ENCODE measurements at regions not wholly inside any gene's neighbourhood (a gene's known extent, or its start where the extent isn't known, plus 50 kb on each side); places are given as distances from the start of the nearest gene placed in this dataset.
"Not testable (repeated sequence)": the region's sequence is repeated elsewhere in the genome, so short reads cannot be mapped to it uniquely, and the experiment has no call there.

- no peak overlapping the region for H3K4me3 ChIP-seq (ENCODE audit: low read depth, low read length)
- DNase-seq (ENCODE audit: low read depth), result no peak
- H3K36me3 ChIP-seq (ENCODE audit: control insufficient read depth, insufficient read depth, low read length), result no peaks in the 10 kb centered on the region
- no peaks in the 10 kb centered on the region for H3K27me3 ChIP-seq (ENCODE audit: control insufficient read depth, insufficient read depth, low read length)
- TF ChIP-seq CTCF (IDR thresholded peaks at IDR 0.05; ENCODE audit: insufficient read depth, low read depth, low read length), result no peak
- POLR2A ChIA-PET, result no interaction called here
- CTCF ChIA-PET, result no interaction called here
Measured at GRCh38 chr12:131213896-131214442, 260.3 kb downstream of the ADGRD1 start.

GRCh38 chr12:131214936-131215335 is 261.2 kb downstream of the ADGRD1 start:
- H3K36me3 ChIP-seq (ENCODE audit: control insufficient read depth, insufficient read depth, low read length); CTCF ChIA-PET; POLR2A ChIA-PET: not testable (repeated sequence)

GRCh38 chr12:131216587-131216986 is 262.9 kb downstream of the ADGRD1 start:
- H3K36me3 ChIP-seq (ENCODE audit: control insufficient read depth, insufficient read depth, low read length); H3K27me3 ChIP-seq (ENCODE audit: control insufficient read depth, insufficient read depth, low read length); CTCF ChIA-PET; POLR2A ChIA-PET; H3K4me3 ChIP-seq (ENCODE audit: low read depth, low read length); DNase-seq (ENCODE audit: low read depth): not testable (repeated sequence)

More at GRCh38 chr12:131214936-131215335, 261.2 kb downstream of the ADGRD1 start:
- H3K4me3 ChIP-seq (ENCODE audit: low read depth, low read length); H3K27me3 ChIP-seq (ENCODE audit: control insufficient read depth, insufficient read depth, low read length); DNase-seq (ENCODE audit: low read depth): not testable (repeated sequence)

GRCh38 chr12:131217024-131217586 is 263.4 kb downstream of the ADGRD1 start:
- ChIA-PET CTCF (no interaction called here), POLR2A (no interaction called here)
- no peaks in the 10 kb centered on the region for H3K27me3 ChIP-seq (ENCODE audit: control insufficient read depth, insufficient read depth, low read length)
- TF ChIP-seq CTCF (IDR thresholded peaks at IDR 0.05; ENCODE audit: insufficient read depth, low read depth, low read length), result no peak
- DNase-seq (ENCODE audit: low read depth), result no peak
- H3K4me3 ChIP-seq (ENCODE audit: low read depth, low read length), result no peak overlapping the region
- H3K36me3 ChIP-seq (ENCODE audit: control insufficient read depth, insufficient read depth, low read length), result no peaks in the 10 kb centered on the region

- Histone ChIP-seq H3K4me3 (ENCODE audit: low read depth, low read length) (no peak overlapping the region), H3K36me3 (ENCODE audit: control insufficient read depth, insufficient read depth, low read length) (no peaks in the 10 kb centered on the region), H3K27me3 (ENCODE audit: control insufficient read depth, insufficient read depth, low read length) (no peaks in the 10 kb centered on the region)
- no peak for DNase-seq (ENCODE audit: low read depth)
- no peak for TF ChIP-seq CTCF (IDR thresholded peaks at IDR 0.05; ENCODE audit: insufficient read depth, low read depth, low read length)
- ChIA-PET CTCF (interaction anchor here (0.6 kb wide), 1 partner anchor 605 kb away, joined by 3 read pairs; no protein-coding TSS in a partner anchor), POLR2A (no interaction called here)
Measured at GRCh38 chr12:131218026-131218922, 264.6 kb downstream of the ADGRD1 start.

- ChIA-PET POLR2A (no interaction called here), CTCF (interaction anchor here (0.6 kb wide), 1 partner anchor 606 kb away, joined by 3 read pairs; no protein-coding TSS in a partner anchor)
- TF ChIP-seq CTCF (IDR thresholded peaks at IDR 0.05; ENCODE audit: insufficient read depth, low read depth, low read length), result no peak
- Histone ChIP-seq H3K27me3 (ENCODE audit: control insufficient read depth, insufficient read depth, low read length) (no peaks in the 10 kb centered on the region), H3K4me3 (ENCODE audit: low read depth, low read length) (no peak overlapping the region), H3K36me3 (ENCODE audit: control insufficient read depth, insufficient read depth, low read length) (no peaks in the 10 kb centered on the region)
- no peak for DNase-seq (ENCODE audit: low read depth)
Measured at GRCh38 chr12:131218923-131219669, 265.4 kb downstream of the ADGRD1 start.
